Heart left ventricle (tissue), 16 donors: ENCODE measurements at regions not wholly inside any gene's neighbourhood (a gene's known extent, or its start where the extent isn't known, plus 50 kb on each side); places are given as distances from the start of the nearest gene placed in this dataset.

Experiments used
- ATAC-seq, 4 donors: fragments of 200-7000 bp; cut with Tn5 transposase; one replicate each; pipeline ENCODE4 v1.9.1; 2020 to 2022; ENCODE audit warnings: moderate library complexity in 4 of 4, mild to moderate bottlenecking in 3 of 4, moderate number of reproducible peaks in 1 of 4
- DNase-seq, 5 donors: peaks; one replicate each; pipeline ENCODE4 v3.0.0-alpha.2; 2020
- H3K27ac ChIP-seq, 12 donors: fragments of 200-600 bp; sonication (generic) in 4 of 12; one replicate each; pipeline versions ENCODE4 v1.5.0 to v1.8.0; 2016 to 2022; ENCODE audit warnings: mild to moderate bottlenecking in 2 of 12
- H3K27me3 ChIP-seq, 9 donors: fragments of 200-600 bp; sonication (generic) in 2 of 9; one replicate each; pipeline versions ENCODE4 v1.5.1 to v1.8.0; 2016 to 2022; ENCODE audit warnings: mild to moderate bottlenecking in 3 of 9
- H3K36me3 ChIP-seq, 9 donors: fragments of 200-600 bp; sonication (generic) in 2 of 9; one replicate each; pipeline versions ENCODE4 v1.5.0 to v1.8.0; 2018 to 2022; ENCODE audit warnings: mild to moderate bottlenecking in 2 of 9
- H3K4me1 ChIP-seq, 12 donors: fragments of 200-600 bp; sonication (generic) in 4 of 12; one replicate each; pipeline versions ENCODE4 v1.5.0 to v1.8.0; 2016 to 2022; ENCODE audit warnings: mild to moderate bottlenecking in 3 of 12
- H3K4me3 ChIP-seq, 12 donors: fragments of 200-600 bp; sonication (generic) in 4 of 12; one replicate each; pipeline versions ENCODE4 v1.5.0 to v1.8.0; 2017 to 2022; ENCODE audit warnings: mild to moderate bottlenecking in 9 of 12, moderate library complexity in 4 of 12
- H3K9me3 ChIP-seq, 12 donors: fragments of 200-600 bp; sonication (generic) in 4 of 12; one replicate each; pipeline versions ENCODE4 v1.5.0 to v1.8.0; 2016 to 2022; ENCODE audit warnings: mild to moderate bottlenecking in 1 of 12
- CTCF ChIP-seq, 12 donors: fragments of 200-600 bp; sonication (generic) in 4 of 12; IDR thresholded peaks; one replicate each; pipeline versions ENCODE4 v1.5.0 to v1.8.0; 2018 to 2022; ENCODE audit warnings: antibody characterized with exemption in 12 of 12, mild to moderate bottlenecking in 5 of 12
- POLR2A ChIP-seq, 2 donors: fragments of 450-650 bp; IDR thresholded peaks; one replicate each; pipeline ENCODE4 v1.6.1; 2017; ENCODE audit warnings: antibody characterized with exemption in 2 of 2, mild to moderate bottlenecking in 2 of 2, moderate library complexity in 2 of 2
- WGBS, 4 donors: extraction: QIAGEN DNeasy Blood & Tissue Kit in 2 of 4; methylation state at CpG; one replicate each; pipeline versions ENCODE4 v1.1.5 to v1.1.7; 2013 to 2018; 5-methylcytosine and 5-hydroxymethylcytosine counted together
- intact Hi-C, 10 donors: fragments of 100-400 bp; cut with DNase I; formaldehyde crosslinking; loops; one replicate each; pipeline versions ENCODE4 v1.11.1 to v1.14.2; 2022
- donor health status: ischemic (EF 13 %, LVEDD 7.1; RV severe dilation, severe dysfunction).
- donor health status: healthy with polysubstance abuse.
- donor health status: DM: no; HTN: yes; CAD: no.
- donor health status: DM: no; HTN: no; CAD: no.
- donor health status: ischemic (EF 25% LVEDD 6.9; RV normal size, moderate dysfunction).
- donor health status: ischemic (EF 25% LVEDD 5.7; RV mildly dilated, moderate dysfunction).
- donor health status: healthy.
- donor health status: DM: yes; HTN: yes; CAD: no.
- donor health status: ischemic (EF 35%, LVEDD 5.7; RV mildly dilated, moderate dysfunction).
- donor health status: nonischemic (EF 11% LVEDD 7.7; RV severe dilation, severe dysfunction).
- donor health status: DM: yes; HTN: yes; CAD: no.
- donor health status: PGD.
- donor health status: ischemic (EF 29% LVEDD 5.4; RV normal size, mild dysfunction).
- donor health status: nonischemic (EF 23%, LVEDD 6.1; RV moderate dilation, normal function).

- H3K4me3 ChIP-seq: no peak overlapping the region
- no peaks in the 10 kb centered on the region for H3K36me3 ChIP-seq
- no peaks in the 10 kb centered on the region for H3K27me3 ChIP-seq
- intact Hi-C loops: no loop called here
- ATAC-seq: no peak
- no peak for TF ChIP-seq POLR2A (IDR thresholded peaks at IDR 0.05)
- no peak for DNase-seq
- no peak overlapping the region for H3K27ac ChIP-seq
- H3K9me3 ChIP-seq: peaks cover 0 to under 1% (median 0%) of the 10 kb centered on the region in 12 donors
- WGBS, 4 donors: 82 to 91% (median 87%) methylated on average over 12 to 16 of the region's 16 CpGs
- peaks cover 0 to 4% (median 0%) of the 10 kb centered on the region in 12 donors for H3K4me1 ChIP-seq
Measured at GRCh38 chr9:90999425-91000397, 198.1 kb downstream of the SYK start.

- Histone ChIP-seq H3K9me3 (no peaks in the 10 kb centered on the region), H3K36me3 (no peaks in the 10 kb centered on the region), H3K4me3 (no peak overlapping the region), H3K27me3 (no peaks in the 10 kb centered on the region), H3K4me1 (peaks cover 0 to 4% (median 0%) of the 10 kb centered on the region in 12 donors), H3K27ac (no peak overlapping the region)
- TF ChIP-seq POLR2A (IDR thresholded peaks at IDR 0.05) (no peak), CTCF (IDR thresholded peaks at IDR 0.05) (no peak)
- whole genome bisulfite sequencing, 4 donors: 52 to 75% (median 70%) methylated on average over 2 of the region's 2 CpGs
- DNase-seq (no peak), ATAC-seq (no peak)
- intact Hi-C loops: no loop called here
Measured at GRCh38 chr9:91001146-91001611, 199.6 kb downstream of the SYK start.

- Histone ChIP-seq H3K36me3 (no peaks in the 10 kb centered on the region), H3K4me3 (no peak overlapping the region), H3K4me1 (no peaks in the 10 kb centered on the region), H3K9me3 (peaks cover 0 to 6% (median 0%) of the 10 kb centered on the region in 12 donors), H3K27ac (no peak overlapping the region), H3K27me3 (no peaks in the 10 kb centered on the region)
- WGBS, 4 donors: 83 to 90% (median 88%) methylated on average over 6 of the region's 6 CpGs
- TF ChIP-seq POLR2A (IDR thresholded peaks at IDR 0.05): no peak
- no peak for TF ChIP-seq CTCF (IDR thresholded peaks at IDR 0.05)
- DNase-seq (no peak), ATAC-seq (no peak)
- intact Hi-C loops: no loop called here
Measured at GRCh38 chr9:91004484-91004883, 202.9 kb downstream of the SYK start.

- H3K27me3 ChIP-seq: no peaks in the 10 kb centered on the region
- no peak for ATAC-seq
- TF ChIP-seq CTCF (IDR thresholded peaks at IDR 0.05): no peak
- TF ChIP-seq POLR2A (IDR thresholded peaks at IDR 0.05): no peak
- H3K36me3 ChIP-seq: no peaks in the 10 kb centered on the region
- peaks cover 0 to 6% (median 0%) of the 10 kb centered on the region in 12 donors for H3K9me3 ChIP-seq
- no peak overlapping the region for H3K4me3 ChIP-seq
- intact Hi-C loops: no loop called here
- H3K4me1 ChIP-seq: no peaks in the 10 kb centered on the region
- H3K27ac ChIP-seq: no peak overlapping the region
- WGBS, 4 donors: 73 to 81% (median 75%) methylated on average over 4 of the region's 4 CpGs
- DNase-seq: no peak
Measured at GRCh38 chr9:91004992-91005391, 203.4 kb downstream of the SYK start.
